Neural progenitor cell (in vitro differentiated cells): ENCODE measurements at regions not wholly inside any gene's neighbourhood (a gene's known extent, or its start where the extent isn't known, plus 50 kb on each side); places are given as distances from the start of the nearest gene placed in this dataset.

ENCODE experiments used
- DNase-seq: peaks from one replicate; pipeline ENCODE4 v3.0.0-alpha.2; 2016; ENCODE audit warnings: low spot score
- H2AFZ ChIP-seq: fragments of 200-600 bp; sonication (generic); replicated peaks from 2 replicates; pipeline ENCODE4 v1.6.1; 2016; ENCODE audit warnings: antibody characterized with exemption
- H3F3A ChIP-seq: fragments of 200-600 bp; sonication (generic); 2 replicates; pipeline ENCODE4 v1.6.1; 2016; ENCODE audit warnings: antibody characterized with exemption, low read depth
- H3K27ac ChIP-seq: fragments of 200-600 bp; sonication (generic); 2 replicates; pipeline ENCODE4 v1.5.1; 2016; ENCODE audit warnings: mild to moderate bottlenecking
- H3K27me3 ChIP-seq: fragments of 200-600 bp; sonication (generic); 2 replicates; pipeline ENCODE4 v1.6.1; 2016; ENCODE audit warnings: mild to moderate bottlenecking, moderate library complexity
- H3K36me3 ChIP-seq: fragments of 200-600 bp; sonication (generic); 2 replicates; pipeline ENCODE4 v1.5.1; 2016
- H3K4me1 ChIP-seq: fragments of 200-600 bp; sonication (generic); 2 replicates; pipeline ENCODE4 v1.6.1; 2016; ENCODE audit warnings: mixed run types
- H3K4me2 ChIP-seq: fragments of 200-600 bp; sonication (generic); 2 replicates; pipeline ENCODE4 v1.6.1; 2016
- H3K4me3 ChIP-seq: fragments of 200-600 bp; sonication (generic); 2 replicates; pipeline ENCODE4 v1.5.1; 2016
- H3K79me2 ChIP-seq: fragments of 200-600 bp; sonication (generic); 2 replicates; pipeline ENCODE4 v1.6.1; 2016; ENCODE audit warnings: low read depth
- H3K9ac ChIP-seq: fragments of 200-600 bp; sonication (generic); 2 replicates; pipeline ENCODE4 v1.6.1; 2016
- H3K9me3 ChIP-seq: fragments of 200-600 bp; sonication (generic); 2 replicates; pipeline ENCODE4 v1.5.1; 2016; ENCODE audit warnings: low read depth
- H4K20me1 ChIP-seq: fragments of 200-600 bp; sonication (generic); 2 replicates; pipeline ENCODE4 v1.6.1; 2016; ENCODE audit warnings: low read depth
- H3K27ac Mint-ChIP-seq: 3 replicates; pipeline ENCODE4 v1.8.0; 2021; ENCODE audit warnings: mixed read lengths
- H3K27me3 Mint-ChIP-seq: 2 replicates; pipeline ENCODE4 v1.8.0; 2022; ENCODE audit warnings: low read depth, mild to moderate bottlenecking, inconsistent platforms, moderate library complexity, mixed read lengths; ENCODE audit not compliant: insufficient read depth
- H3K36me3 Mint-ChIP-seq: 3 replicates; pipeline ENCODE4 v1.8.0; 2021; ENCODE audit warnings: mixed read lengths
- H3K4me1 Mint-ChIP-seq: 3 replicates; pipeline ENCODE4 v1.8.0; 2021; ENCODE audit warnings: mixed read lengths
- H3K4me3 Mint-ChIP-seq: 3 replicates; pipeline ENCODE4 v1.8.0; 2021; ENCODE audit warnings: mild to moderate bottlenecking, moderate library complexity, mixed read lengths
- H3K9me3 Mint-ChIP-seq: 3 replicates; pipeline ENCODE4 v1.8.0; 2020; ENCODE audit warnings: mixed read lengths
- CTCF ChIP-seq: fragments of 200-600 bp; sonication (generic); IDR thresholded peaks from 2 replicates; pipeline ENCODE4 v1.5.1; 2017; ENCODE audit warnings: antibody characterized with exemption, mild to moderate bottlenecking
- EZH2 ChIP-seq: fragments of 200-600 bp; sonication (generic); IDR thresholded peaks from 2 replicates; pipeline ENCODE4 v1.6.1; 2017; ENCODE audit warnings: antibody characterized with exemption, mild to moderate bottlenecking, moderate library complexity
- EZH2phosphoT487 ChIP-seq: fragments of 200-600 bp; sonication (generic); IDR thresholded peaks from 2 replicates; pipeline ENCODE4 v1.6.1; 2017; ENCODE audit warnings: antibody characterized with exemption

- no peaks in the 10 kb centered on the region for H3K36me3 Mint-ChIP-seq
- no peak overlapping the region for H3K9ac ChIP-seq
- no peak overlapping the region for H3K27ac Mint-ChIP-seq
- no peak overlapping the region for H3K4me2 ChIP-seq
- peaks cover 9% of the 10 kb centered on the region for H3K9me3 Mint-ChIP-seq
- no peaks in the 10 kb centered on the region for H3K79me2 ChIP-seq
- H2AFZ ChIP-seq = no peak overlapping the region
- DNase-seq = no peak
- H3K9me3 ChIP-seq = no peaks in the 10 kb centered on the region
- H3K27me3 Mint-ChIP-seq = peaks cover 3% of the 10 kb centered on the region
- H3K4me1 ChIP-seq = no peaks in the 10 kb centered on the region
- no peak for TF ChIP-seq EZH2
- no peak for TF ChIP-seq EZH2phosphoT487
- no peak for TF ChIP-seq CTCF
- H3K4me1 Mint-ChIP-seq = peaks cover 6% of the 10 kb centered on the region
- H4K20me1 ChIP-seq = no peaks in the 10 kb centered on the region
- H3F3A ChIP-seq = no peaks in the 10 kb centered on the region
- H3K36me3 ChIP-seq = no peaks in the 10 kb centered on the region
- H3K4me3 Mint-ChIP-seq = no peak overlapping the region
- H3K4me3 ChIP-seq = no peak overlapping the region
- H3K27me3 ChIP-seq = no peaks in the 10 kb centered on the region
- H3K27ac ChIP-seq = no peak overlapping the region
Measured at GRCh38 chr13:109426690-109426990, 359.7 kb downstream of the IRS2 start.

GRCh38 chr13:109425821-109426689 lies 360.3 kb downstream of the IRS2 start:
- no peaks in the 10 kb centered on the region for H3K36me3 Mint-ChIP-seq
- H3K4me1 Mint-ChIP-seq = peaks cover 6% of the 10 kb centered on the region

GRCh38 chr13:109422161-109422560 lies 364.2 kb downstream of the IRS2 start:
- H3K4me3 ChIP-seq = no peak overlapping the region
- H3K27ac Mint-ChIP-seq = no peak overlapping the region
- H3K36me3 Mint-ChIP-seq = no peaks in the 10 kb centered on the region
- no peaks in the 10 kb centered on the region for H3K27me3 Mint-ChIP-seq
- peaks cover 6% of the 10 kb centered on the region for H3K4me1 Mint-ChIP-seq
- H3K4me1 ChIP-seq = no peaks in the 10 kb centered on the region
- no peak overlapping the region for H3K27ac ChIP-seq
- no peaks in the 10 kb centered on the region for H3F3A ChIP-seq
- no peaks in the 10 kb centered on the region for H3K36me3 ChIP-seq
- H3K4me2 ChIP-seq = no peak overlapping the region
- H3K27me3 ChIP-seq = no peaks in the 10 kb centered on the region
- H2AFZ ChIP-seq = no peak overlapping the region
- no peak overlapping the region for H3K4me3 Mint-ChIP-seq
- no peak overlapping the region for H3K9ac ChIP-seq
- H3K79me2 ChIP-seq = no peaks in the 10 kb centered on the region
- no peak for DNase-seq
- H4K20me1 ChIP-seq = no peaks in the 10 kb centered on the region
- no peaks in the 10 kb centered on the region for H3K9me3 Mint-ChIP-seq
- TF ChIP-seq CTCF (no peak), EZH2phosphoT487 (no peak), EZH2 (no peak)
- no peaks in the 10 kb centered on the region for H3K9me3 ChIP-seq

More at GRCh38 chr13:109425821-109426689, 360.3 kb downstream of the IRS2 start:
- DNase-seq = no peak
- H3K27me3 ChIP-seq = no peaks in the 10 kb centered on the region
- H2AFZ ChIP-seq = no peak overlapping the region
- no peak overlapping the region for H3K27ac ChIP-seq
- no peaks in the 10 kb centered on the region for H3K36me3 ChIP-seq
- H3K4me1 ChIP-seq = no peaks in the 10 kb centered on the region
- H3K4me2 ChIP-seq = no peak overlapping the region
- Mint-ChIP-seq H3K4me3 (no peak overlapping the region), H3K27me3 (peaks cover 3% of the 10 kb centered on the region), H3K9me3 (peaks cover 9% of the 10 kb centered on the region), H3K27ac (no peak overlapping the region)
- H4K20me1 ChIP-seq = no peaks in the 10 kb centered on the region
- no peaks in the 10 kb centered on the region for H3K79me2 ChIP-seq
- no peak overlapping the region for H3K9ac ChIP-seq
- TF ChIP-seq EZH2 = no peak
- no peak for TF ChIP-seq CTCF
- TF ChIP-seq EZH2phosphoT487 = no peak
- H3K9me3 ChIP-seq = no peaks in the 10 kb centered on the region
- H3K4me3 ChIP-seq = no peak overlapping the region
- H3F3A ChIP-seq = no peaks in the 10 kb centered on the region
